Fibroblast of lung (primary cell): ENCODE measurements at regions not wholly inside any gene's neighbourhood (a gene's known extent, or its start where the extent isn't known, plus 50 kb on each side); places are given as distances from the start of the nearest gene placed in this dataset.

Experiments used
- DNase-seq, 2 donors: peaks; one replicate each; pipeline versions ENCODE4 v3.0.0 to v3.0.0-alpha.2; 2010; ENCODE audit warnings: low read depth in 2 of 2
- H2AFZ ChIP-seq: 2 replicates; pipeline ENCODE4 v1.5.1; 2012; ENCODE audit warnings: low read length, control low read depth, inconsistent platforms
- H3K27ac ChIP-seq: 2 replicates; pipeline ENCODE4 v1.5.1; 2011; ENCODE audit warnings: low read length, control low read depth; ENCODE audit not compliant: insufficient read depth
- H3K27me3 ChIP-seq: 2 replicates; pipeline ENCODE4 v1.5.1; 2011; ENCODE audit warnings: mild to moderate bottlenecking, low read length; ENCODE audit not compliant: control insufficient read depth, insufficient read depth
- H3K36me3 ChIP-seq: 2 replicates; pipeline ENCODE4 v1.5.1; 2011; ENCODE audit warnings: low read length; ENCODE audit not compliant: control insufficient read depth, insufficient read depth
- H3K4me1 ChIP-seq: 2 replicates; pipeline ENCODE4 v1.5.1; 2011; ENCODE audit warnings: low read length; ENCODE audit not compliant: control insufficient read depth, insufficient read depth; ENCODE audit errors: extremely low read depth
- H3K4me2 ChIP-seq: 2 replicates; pipeline ENCODE4 v1.5.1; 2011; ENCODE audit warnings: low read length, control low read depth; ENCODE audit not compliant: insufficient read depth; ENCODE audit errors: extremely low read depth
- H3K4me3 ChIP-seq, 4 experiments: fragments of 200-600 bp in 1 of 4; sonication (generic) in 1 of 4; replicated peaks in 1 of 4; 2 replicates each; pipeline ENCODE4 v1.5.1; 2011 to 2016; ENCODE audit warnings: low read length in 4 of 4, low read depth in 3 of 4, mild to moderate bottlenecking in 3 of 4, control low read depth in 2 of 4, inconsistent platforms in 1 of 4, mixed read lengths in 1 of 4; ENCODE audit not compliant: insufficient read depth in 1 of 4; ENCODE audit errors: control extremely low read depth in 1 of 4
- H3K79me2 ChIP-seq: 2 replicates; pipeline ENCODE4 v1.5.1; 2012; ENCODE audit warnings: mild to moderate bottlenecking, low read length, inconsistent platforms; ENCODE audit not compliant: control insufficient read depth, insufficient read depth
- H3K9ac ChIP-seq: 2 replicates; pipeline ENCODE4 v1.5.1; 2011; ENCODE audit warnings: mild to moderate bottlenecking, low read length, control low read depth; ENCODE audit not compliant: insufficient read depth
- H3K9me3 ChIP-seq: 2 replicates; pipeline ENCODE4 v1.5.1; 2012; ENCODE audit warnings: low read depth, low read length; ENCODE audit not compliant: control insufficient read depth, insufficient read depth
- H4K20me1 ChIP-seq: 2 replicates; pipeline ENCODE4 v1.5.1; 2011; ENCODE audit warnings: low read length; ENCODE audit not compliant: control insufficient read depth, insufficient read depth; ENCODE audit errors: extremely low read depth
- CTCF ChIP-seq, 2 donors: IDR thresholded peaks in 1 of 2; conservative IDR thresholded peaks in 1 of 2; 1 replicate in 1 of 2; 2 replicates in 1 of 2; pipeline ENCODE4 v1.5.1; 2011 to 2012; ENCODE audit warnings: low read length in 2 of 2, control low read depth in 1 of 2, inconsistent platforms in 1 of 2, low read depth in 1 of 2, mild to moderate bottlenecking in 1 of 2
- EZH2 ChIP-seq: IDR thresholded peaks from 2 replicates; pipeline ENCODE4 v1.5.1; 2012; ENCODE audit warnings: low read length, control low read depth, mild to moderate bottlenecking; ENCODE audit errors: missing control alignments

- Histone ChIP-seq H3K4me3 (no peak overlapping the region), H2AFZ (no peak overlapping the region), H3K4me2 (peak overlapping the region; percentile 87), H3K4me1 (peaks cover 5% of the 10 kb centered on the region), H3K79me2 (peaks cover 10% of the 10 kb centered on the region), H4K20me1 (no peaks in the 10 kb centered on the region), H3K9ac (no peak overlapping the region), H3K27me3 (no peaks in the 10 kb centered on the region), H3K36me3 (no peaks in the 10 kb centered on the region), H3K27ac (no peak overlapping the region), H3K9me3 (no peaks in the 10 kb centered on the region)
- TF ChIP-seq EZH2 (no peak), CTCF (conservative IDR thresholded peaks at IDR 0.05 in 1 of 2, IDR thresholded peaks at IDR 0.05 in 1 of 2; ENCODE audit: low read depth in 1 of 2, low read length in 2 of 2) (no peak)
- DNase-seq: peak; percentile 50 to 63
These were observed 72.1 kb downstream of the KLF12 start for GRCh38 chr13:74061926-74062595.

- Histone ChIP-seq H3K9me3 (no peaks in the 10 kb centered on the region), H3K79me2 (peaks cover 2% of the 10 kb centered on the region), H3K4me2 (peak overlapping the region; percentile 30), H3K4me1 (no peaks in the 10 kb centered on the region), H4K20me1 (no peaks in the 10 kb centered on the region), H3K36me3 (no peaks in the 10 kb centered on the region), H3K9ac (no peak overlapping the region), H2AFZ (no peak overlapping the region), H3K27ac (no peak overlapping the region), H3K27me3 (no peaks in the 10 kb centered on the region), H3K4me3 (no peak overlapping the region)
- TF ChIP-seq CTCF (conservative IDR thresholded peaks at IDR 0.05 in 1 of 2, IDR thresholded peaks at IDR 0.05 in 1 of 2; ENCODE audit: low read depth in 1 of 2, low read length in 2 of 2) (no peak), EZH2 (no peak)
- DNase-seq: no peak
These were observed 77.2 kb downstream of the KLF12 start for GRCh38 chr13:74056801-74057542.

GRCh38 chr13:74052402-74052928, 81.7 kb downstream of the KLF12 start:
- H3K79me2 ChIP-seq: peaks cover 7% of the 10 kb centered on the region
- DNase-seq: no peak

More at GRCh38 chr13:74052402-74052928, 81.7 kb downstream of the KLF12 start:
- TF ChIP-seq CTCF (conservative IDR thresholded peaks at IDR 0.05 in 1 of 2, IDR thresholded peaks at IDR 0.05 in 1 of 2; ENCODE audit: low read depth in 1 of 2, low read length in 2 of 2) (no peak), EZH2 (no peak)
- H3K36me3 ChIP-seq: no peaks in the 10 kb centered on the region
- no peak overlapping the region for H3K9ac ChIP-seq
- no peaks in the 10 kb centered on the region for H3K9me3 ChIP-seq
- H3K4me1 ChIP-seq: peaks cover 2% of the 10 kb centered on the region
- H4K20me1 ChIP-seq: no peaks in the 10 kb centered on the region
- H3K4me2 ChIP-seq: no peak overlapping the region
- H2AFZ ChIP-seq: no peak overlapping the region
- H3K4me3 ChIP-seq: no peak overlapping the region
- H3K27ac ChIP-seq: no peak overlapping the region
- H3K27me3 ChIP-seq: no peaks in the 10 kb centered on the region
